Prostate gland (tissue), 2 donors: ENCODE measurements at regions not wholly inside any gene's neighbourhood (a gene's known extent, or its start where the extent isn't known, plus 50 kb on each side); places are given as distances from the start of the nearest gene placed in this dataset.

Experiments
- DNase-seq: peaks from one replicate; pipeline ENCODE4 v3.0.0-alpha.2; 2019; ENCODE audit warnings: low spot score
- H3K27ac ChIP-seq, 2 donors: fragments of 200-600 bp; sonication (generic); 2 replicates each; pipeline ENCODE4 v1.5.1; 2017 to 2019
- H3K27me3 ChIP-seq: fragments of 200-600 bp; sonication (generic); replicated peaks from 2 replicates; pipeline ENCODE4 v1.5.1; 2019; ENCODE audit not compliant: insufficient read depth
- H3K36me3 ChIP-seq, 2 donors: fragments of 200-600 bp; sonication (generic); 1 replicate in 1 of 2; 2 replicates in 1 of 2; pipeline versions ENCODE4 v1.5.1 to v1.8.1; 2017 to 2019
- H3K4me1 ChIP-seq: fragments of 200-600 bp; sonication (generic); replicated peaks from 2 replicates; pipeline ENCODE4 v1.5.1; 2019
- H3K4me3 ChIP-seq, 2 donors: fragments of 200-600 bp; sonication (generic); 2 replicates each; pipeline ENCODE4 v1.5.1; 2017 to 2019
- H3K9me3 ChIP-seq: fragments of 200-600 bp; sonication (generic); 2 replicates; pipeline ENCODE4 v1.5.1; 2017
- CTCF ChIP-seq, 4 experiments: fragments of 200-600 bp in 2 of 4; fragments of 450-650 bp in 2 of 4; sonication (generic) in 2 of 4; IDR thresholded peaks; 1 replicate in 3 of 4; 2 replicates in 1 of 4; pipeline ENCODE4 v1.5.1; 2016 to 2019; ENCODE audit warnings: antibody characterized with exemption in 4 of 4, mild to moderate bottlenecking in 2 of 4, moderate library complexity in 2 of 4
- POLR2A ChIP-seq: fragments of 450-650 bp; IDR thresholded peaks from one replicate; pipeline ENCODE4 v1.6.1; 2016; ENCODE audit warnings: antibody characterized with exemption, mild to moderate bottlenecking
- POLR2AphosphoS5 ChIP-seq: sonication (generic); formaldehyde crosslinking; IDR thresholded peaks from one replicate; pipeline ENCODE4 v1.6.1; 2017; ENCODE audit warnings: antibody characterized with exemption
- WGBS: methylation state at CpG from one replicate; pipeline ENCODE4 v1.1.5; 2018; 5-methylcytosine and 5-hydroxymethylcytosine counted together
- intact Hi-C: fragments of 100-400 bp; cut with DNase I; formaldehyde crosslinking; loops from one replicate; pipeline ENCODE4 v1.14.2; 2022

- Histone ChIP-seq H3K4me1 (no peaks in the 10 kb centered on the region), H3K27ac (no peak overlapping the region), H3K9me3 (no peaks in the 10 kb centered on the region), H3K4me3 (no peak overlapping the region), H3K27me3 (no peaks in the 10 kb centered on the region), H3K36me3 (no peaks in the 10 kb centered on the region)
- 96% methylated on average over 2 of the region's 2 CpGs for WGBS
- no peak for TF ChIP-seq POLR2AphosphoS5
- TF ChIP-seq POLR2A, result no peak
- no peak for TF ChIP-seq CTCF (IDR thresholded peaks at IDR 0.05)
- intact Hi-C loops, result no loop called here
- DNase-seq, result no peak
These were observed 120.8 kb upstream of the SEC61G start for GRCh38 chr7:54879776-54880175.

DNA sequence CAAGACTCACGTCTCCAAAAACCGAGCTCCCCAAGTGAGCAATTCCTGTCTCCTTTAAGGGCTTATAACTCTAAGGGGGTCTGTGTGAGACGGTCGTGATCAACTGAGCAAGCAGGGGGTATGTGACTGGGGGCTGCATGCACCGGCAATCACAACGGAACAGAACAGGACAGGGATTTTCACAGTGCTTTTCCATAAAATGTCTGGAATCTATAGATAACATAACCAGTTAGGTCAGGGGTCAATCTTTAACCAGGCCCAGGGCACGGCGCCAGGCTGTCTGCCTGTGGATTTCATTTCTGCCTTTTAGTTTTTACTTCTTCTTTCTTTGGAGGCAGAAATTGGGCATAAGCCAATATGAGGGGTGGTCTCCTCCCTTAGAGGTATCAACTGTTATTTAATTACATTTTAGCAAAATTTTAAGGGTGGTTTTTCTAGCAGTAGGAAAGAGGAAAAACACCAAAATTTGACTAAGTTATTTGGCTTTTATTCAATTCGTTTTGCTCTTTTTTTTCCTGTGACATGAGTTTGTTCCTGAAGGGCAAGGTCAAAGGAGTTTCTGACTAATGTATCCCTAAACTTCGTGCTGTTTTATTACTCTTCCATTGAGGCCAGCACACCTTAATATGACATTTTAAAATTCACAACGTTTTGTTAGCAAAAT is 121.4 kb upstream of the SEC61G start:
- Histone ChIP-seq H3K27ac (no peak overlapping the region), H3K4me3 (no peak overlapping the region), H3K36me3 (no peaks in the 10 kb centered on the region), H3K27me3 (no peaks in the 10 kb centered on the region), H3K9me3 (no peaks in the 10 kb centered on the region), H3K4me1 (no peaks in the 10 kb centered on the region)
- WGBS, result 77% methylated on average over 11 of the region's 11 CpGs
- intact Hi-C loops, result no loop called here
- no peak for TF ChIP-seq CTCF (IDR thresholded peaks at IDR 0.05)
- TF ChIP-seq POLR2A, result no peak
- no peak for DNase-seq

GRCh38 chr7:54881816-54882520 is 123.0 kb upstream of the SEC61G start:
- no peak overlapping the region for H3K27ac ChIP-seq
- no peaks in the 10 kb centered on the region for H3K27me3 ChIP-seq
- H3K4me3 ChIP-seq, result no peak overlapping the region
- TF ChIP-seq CTCF (IDR thresholded peaks at IDR 0.05) (no peak), POLR2AphosphoS5 (no peak), POLR2A (no peak)
- 63% methylated on average over 3 of the region's 3 CpGs for WGBS
- H3K9me3 ChIP-seq, result no peaks in the 10 kb centered on the region
- H3K4me1 ChIP-seq, result no peaks in the 10 kb centered on the region
- H3K36me3 ChIP-seq, result no peaks in the 10 kb centered on the region
- no peak for DNase-seq
- intact Hi-C loops, result no loop called here

- H3K9me3 ChIP-seq, result no peaks in the 10 kb centered on the region
- H3K27me3 ChIP-seq, result no peaks in the 10 kb centered on the region
- no peak overlapping the region for H3K27ac ChIP-seq
- TF ChIP-seq CTCF (IDR thresholded peaks at IDR 0.05) (no peak), POLR2AphosphoS5 (no peak), POLR2A (no peak)
- 56% methylated on average over 1 of the region's 1 CpG for WGBS
- intact Hi-C loops, result no loop called here
- H3K4me3 ChIP-seq, result no peak overlapping the region
- no peak for DNase-seq
- no peaks in the 10 kb centered on the region for H3K4me1 ChIP-seq
- H3K36me3 ChIP-seq, result no peaks in the 10 kb centered on the region
These were observed 123.7 kb upstream of the SEC61G start for GRCh38 chr7:54882694-54883093.

DNA sequence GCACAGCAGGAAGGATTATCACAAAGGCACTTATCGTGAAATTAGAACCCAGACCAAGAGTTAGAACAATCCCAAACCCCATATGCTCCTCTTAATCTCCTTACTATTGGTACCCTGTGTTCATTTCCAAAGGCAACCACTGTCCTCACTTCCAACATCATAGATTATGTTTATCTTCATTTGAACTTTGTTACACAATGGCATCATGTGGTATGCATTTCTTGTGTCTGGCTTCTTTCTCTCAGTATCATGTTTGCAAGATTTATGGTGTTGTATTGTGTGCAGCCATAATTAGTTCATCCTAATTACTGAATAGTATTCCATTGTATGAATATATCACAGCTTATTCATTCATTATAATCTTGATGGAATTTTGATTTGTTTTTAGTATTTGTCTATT is 124.6 kb upstream of the SEC61G start:
- Histone ChIP-seq H3K4me1 (no peaks in the 10 kb centered on the region), H3K9me3 (no peaks in the 10 kb centered on the region), H3K36me3 (no peaks in the 10 kb centered on the region), H3K4me3 (no peak overlapping the region), H3K27ac (no peak overlapping the region), H3K27me3 (no peaks in the 10 kb centered on the region)
- intact Hi-C loops, result no loop called here
- WGBS, result 91% methylated on average over 1 of the region's 1 CpG
- no peak for DNase-seq
- TF ChIP-seq POLR2A, result no peak
- TF ChIP-seq POLR2AphosphoS5, result no peak
- TF ChIP-seq CTCF (IDR thresholded peaks at IDR 0.05), result no peak
